Panc1 (cell line): ENCODE measurements at regions not wholly inside any gene's neighbourhood (a gene's known extent, or its start where the extent isn't known, plus 50 kb on each side); places are given as distances from the start of the nearest gene placed in this dataset.
"Not testable (repeated sequence)": the region's sequence is repeated elsewhere in the genome, so short reads cannot be mapped to it uniquely, and the experiment has no call there.

Experiments used
- CTCF ChIP-seq: fragments of 450-650 bp; IDR thresholded peaks from 2 replicates; pipeline ENCODE4 v1.5.1; 2017; ENCODE audit warnings: mild to moderate bottlenecking
- POLR2AphosphoS5 ChIP-seq: IDR thresholded peaks from 2 replicates; pipeline ENCODE4 v1.6.1; 2012; ENCODE audit warnings: mild to moderate bottlenecking, low read depth, low read length, moderate library complexity
- REST ChIP-seq, 2 experiments: IDR thresholded peaks; 2 replicates each; pipeline ENCODE4 v1.6.1; 2011 to 2012; ENCODE audit warnings: low read depth in 2 of 2, control low read depth in 1 of 2, low read length in 1 of 2, mild to moderate bottlenecking in 1 of 2, moderate library complexity in 1 of 2; ENCODE audit not compliant: insufficient read depth in 1 of 2
- SIN3A ChIP-seq: IDR thresholded peaks from 2 replicates; pipeline ENCODE4 v1.6.1; 2012; ENCODE audit warnings: low read depth, mild to moderate bottlenecking, low read length, moderate library complexity, borderline replicate concordance; ENCODE audit not compliant: insufficient read depth

GRCh38 chr15:22235261-22235930, 155.1 kb downstream of the OR4M2 start:
- not testable (repeated sequence) for TF ChIP-seq REST (IDR thresholded peaks at IDR 0.05; ENCODE audit: insufficient read depth in 1 of 2, low read depth in 2 of 2, low read length in 1 of 2); CTCF; POLR2AphosphoS5; SIN3A
